ENCODE measurements at regions not wholly inside any gene's neighbourhood (a gene's known extent, or its start where the extent isn't known, plus 50 kb on each side); places are given as distances from the start of the nearest gene placed in this dataset.
A peak's percentile ranks its signal among the peaks of the same experiment; 100 is the strongest.

DNA sequence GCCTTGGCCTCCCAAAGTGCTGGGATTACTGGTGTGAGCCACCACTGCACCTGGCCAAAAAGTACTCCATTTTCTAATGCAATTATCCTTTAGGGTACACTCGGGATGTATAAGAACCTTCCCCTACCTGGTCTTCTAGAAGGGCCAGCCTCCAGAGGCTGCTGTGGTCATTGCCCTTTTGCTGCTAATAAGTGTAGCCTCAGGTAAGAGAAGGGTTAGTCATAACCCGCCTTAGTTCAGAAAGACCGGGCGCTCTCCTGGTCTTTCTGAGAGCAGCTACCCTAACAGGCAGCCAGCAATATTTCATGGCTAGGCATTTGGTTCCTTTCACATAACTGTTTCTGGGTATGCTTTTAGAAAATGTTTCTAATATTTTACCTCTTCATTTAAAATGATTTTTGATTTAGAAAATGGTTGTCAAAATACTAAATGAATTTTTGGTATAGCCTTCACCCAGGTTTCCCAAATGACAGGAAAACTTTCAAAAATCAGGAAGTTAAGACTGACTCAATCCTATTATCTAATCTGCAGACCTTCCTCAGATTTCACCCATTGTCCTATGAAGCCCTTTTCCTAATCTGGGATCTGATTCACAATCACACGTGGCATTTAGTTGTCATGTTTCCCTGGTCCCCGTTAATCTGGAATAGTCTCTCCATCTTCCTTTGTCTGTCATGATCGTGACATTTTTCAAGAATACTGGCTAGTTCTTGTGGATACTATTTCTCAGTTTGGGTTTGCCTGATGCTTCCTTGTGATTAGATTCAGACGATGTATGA, 479.0 kb downstream of the SIPA1L2 start:
- CTCF ChIA-PET: interaction anchor here (1.5 kb wide), 1 partner anchor 18 kb away, joined by 4 read pairs; no protein-coding TSS in a partner anchor
- TF ChIP-seq TCF12 (IDR thresholded peaks at IDR 0.05): no peak
- no peak for TF ChIP-seq RXRA (IDR thresholded peaks at IDR 0.05; ENCODE audit: borderline replicate concordance, low read depth)
- TF ChIP-seq SIN3A (IDR thresholded peaks at IDR 0.05; ENCODE audit: borderline replicate concordance, low read depth, low read length): no peak
- no peak for TF ChIP-seq GABPA (IDR thresholded peaks at IDR 0.05; ENCODE audit: low read depth)
- TF ChIP-seq NFIC (IDR thresholded peaks at IDR 0.05; ENCODE audit: borderline replicate concordance): no peak
- TF ChIP-seq, protein P1, sequence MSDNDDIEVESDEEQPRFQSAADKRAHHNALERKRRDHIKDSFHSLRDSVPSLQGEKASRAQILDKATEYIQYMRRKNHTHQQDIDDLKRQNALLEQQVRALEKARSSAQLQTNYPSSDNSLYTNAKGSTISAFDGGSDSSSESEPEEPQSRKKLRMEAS (IDR thresholded peaks at IDR 0.05; ENCODE audit: low read depth): no peak
- no peak for TF ChIP-seq POLR2AphosphoS5 (IDR thresholded peaks at IDR 0.05; ENCODE audit: low read depth, low read length)
- no peak for TF ChIP-seq RFX5 (IDR thresholded peaks at IDR 0.05; ENCODE audit: low read length)
- no peak for TF ChIP-seq JUND (IDR thresholded peaks at IDR 0.05)
- TF ChIP-seq MXI1 (IDR thresholded peaks at IDR 0.05; ENCODE audit: low read depth, low read length): no peak
- TF ChIP-seq NRF1 (IDR thresholded peaks at IDR 0.05; ENCODE audit: low read depth, low read length): no peak
- no peak for TF ChIP-seq FOSL2 (IDR thresholded peaks at IDR 0.05; ENCODE audit: borderline replicate concordance, low read depth)
- H3K36me3 ChIP-seq (replicated peaks in 1 of 2; ENCODE audit: control insufficient read depth in 1 of 2, insufficient read depth in 2 of 2, low read length in 1 of 2): no peaks in the 10 kb centered on the region
- no peaks in the 10 kb centered on the region for H4K20me1 ChIP-seq (ENCODE audit: insufficient read depth)
- DNase-seq: no peak
- H2AFZ ChIP-seq (ENCODE audit: low read depth): no peak overlapping the region
- H3K4me1 ChIP-seq (ENCODE audit: control insufficient read depth in 1 of 2, insufficient read depth in 2 of 2, low read depth in 1 of 2, low read length in 1 of 2): peaks cover 0 to 5% of the 10 kb centered on the region in 2 experiments; a peak in 2 of 4 replicates
- H3K27ac ChIP-seq (ENCODE audit: low read depth in 2 of 2, low read length in 1 of 2): no peak overlapping the region
- POLR2A ChIA-PET: no interaction called here
- H3K4me3 ChIP-seq (ENCODE audit: low read depth in 2 of 2, low read length in 1 of 2): no peak overlapping the region
- H3K9me3 ChIP-seq: no peaks in the 10 kb centered on the region
- H3K27me3 ChIP-seq (ENCODE audit: insufficient read depth): no peaks in the 10 kb centered on the region
- H3K4me2 ChIP-seq: no peak overlapping the region
- H3K9ac ChIP-seq: no peak overlapping the region
- WGBS (ENCODE audit: low lambda C conversion rate): 86% methylated on average over 8 of the region's 8 CpGs
- H3F3A ChIP-seq (replicated peaks; ENCODE audit: insufficient read depth): no peaks in the 10 kb centered on the region
- no peaks in the 10 kb centered on the region for H3K79me2 ChIP-seq (ENCODE audit: insufficient read depth)
- no peaks in the 10 kb centered on the region for H3K9me2 ChIP-seq

DNA sequence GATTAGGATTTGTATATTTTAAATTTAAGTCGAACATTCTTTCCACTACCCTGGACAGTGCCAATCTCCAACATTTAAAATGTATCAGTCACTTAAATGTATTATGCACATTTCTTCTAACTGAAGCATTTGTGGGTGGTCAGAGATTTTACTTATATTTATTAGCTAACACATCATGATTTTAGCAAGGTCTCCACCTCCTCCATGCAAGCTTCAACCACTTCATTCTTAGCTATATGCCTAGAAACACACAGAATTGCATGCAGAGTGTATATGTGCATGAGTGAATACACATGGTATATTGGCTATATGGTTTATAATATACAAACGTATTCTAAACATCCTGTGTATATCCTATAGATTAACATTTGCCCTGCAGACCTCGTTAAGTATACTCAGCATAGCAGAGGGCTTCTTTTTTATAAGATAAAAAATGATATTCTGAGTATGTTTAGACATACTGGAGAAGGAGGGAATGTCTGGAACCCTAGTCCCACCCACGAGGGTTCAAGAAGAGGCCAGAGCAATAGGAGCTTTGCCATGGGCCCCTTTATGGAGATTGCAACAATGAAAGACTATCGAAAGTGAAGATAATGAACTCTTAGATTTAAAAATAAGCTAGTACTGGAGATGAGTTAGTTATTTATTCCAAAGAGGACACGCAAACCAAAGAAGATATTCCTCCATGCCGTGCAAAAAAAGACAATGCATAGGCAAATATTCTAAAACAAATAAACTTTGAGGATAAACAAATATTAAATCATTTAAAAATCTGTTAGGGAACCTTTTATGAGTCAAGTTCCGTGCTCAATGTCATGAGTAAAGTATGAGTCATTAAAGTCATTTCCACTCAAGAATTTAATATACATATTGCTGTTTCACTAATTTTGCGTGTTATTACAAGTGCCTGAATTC, 480.4 kb downstream of the SIPA1L2 start:
- Histone ChIP-seq H3K4me3 (ENCODE audit: low read depth in 2 of 2, low read length in 1 of 2) (no peak overlapping the region), H3K9me2 (no peaks in the 10 kb centered on the region), H3K9ac (no peak overlapping the region), H3K79me2 (ENCODE audit: insufficient read depth) (no peaks in the 10 kb centered on the region), H3K27ac (ENCODE audit: low read depth in 2 of 2, low read length in 1 of 2) (peak overlapping the region in 1 of 2 experiments; percentile 33; a peak in 1 of 4 replicates), H4K20me1 (ENCODE audit: insufficient read depth) (no peaks in the 10 kb centered on the region), H3K27me3 (ENCODE audit: insufficient read depth) (no peaks in the 10 kb centered on the region), H2AFZ (ENCODE audit: low read depth) (no peak overlapping the region), H3K4me2 (no peak overlapping the region), H3K4me1 (ENCODE audit: control insufficient read depth in 1 of 2, insufficient read depth in 2 of 2, low read depth in 1 of 2, low read length in 1 of 2) (peaks cover 0 to 5% of the 10 kb centered on the region in 2 experiments; a peak in 2 of 4 replicates), H3K36me3 (replicated peaks in 1 of 2; ENCODE audit: control insufficient read depth in 1 of 2, insufficient read depth in 2 of 2, low read length in 1 of 2) (no peaks in the 10 kb centered on the region), H3K9me3 (no peaks in the 10 kb centered on the region), H3F3A (replicated peaks; ENCODE audit: insufficient read depth) (no peaks in the 10 kb centered on the region)
- 60% methylated on average over 9 of the region's 9 CpGs for WGBS (ENCODE audit: low lambda C conversion rate)
- no peak for DNase-seq
- CTCF ChIA-PET: interaction anchor here (0.6 to 1.5 kb wide), 3 partner anchors 10 to 20 kb away, joined by 3 to 4 read pairs (median 3); no protein-coding TSS in a partner anchor
- POLR2A ChIA-PET: no interaction called here
- TF ChIP-seq RXRA (IDR thresholded peaks at IDR 0.05; ENCODE audit: borderline replicate concordance, low read depth) (no peak), POLR2AphosphoS5 (IDR thresholded peaks at IDR 0.05; ENCODE audit: low read depth, low read length) (no peak), FOSL2 (IDR thresholded peaks at IDR 0.05; ENCODE audit: borderline replicate concordance, low read depth) (peak; percentile 73; the same call in 1 of the 2 replicates), CHD2 (IDR thresholded peaks at IDR 0.05; ENCODE audit: low read length, partially characterized antibody) (no peak), NFIC (IDR thresholded peaks at IDR 0.05; ENCODE audit: borderline replicate concordance) (0 out of 2 replicates have a peak, but pooled peaks have one; percentile 9), ELF1 (IDR thresholded peaks at IDR 0.05) (no peak), JUND (IDR thresholded peaks at IDR 0.05) (peak; percentile 53), EZH2phosphoT487 (IDR thresholded peaks at IDR 0.05; ENCODE audit: borderline replicate concordance, low read depth) (no peak), RAD21 (IDR thresholded peaks at IDR 0.05; ENCODE audit: low read length) (no peak), YY1 (IDR thresholded peaks at IDR 0.05; ENCODE audit: low read depth) (no peak), MXI1 (IDR thresholded peaks at IDR 0.05; ENCODE audit: low read depth, low read length) (no peak), SIN3A (IDR thresholded peaks at IDR 0.05; ENCODE audit: borderline replicate concordance, low read depth, low read length) (no peak), FOXM1 (IDR thresholded peaks at IDR 0.05; ENCODE audit: low read depth) (no peak), TEAD4 (IDR thresholded peaks at IDR 0.05; ENCODE audit: borderline replicate concordance, insufficient read depth) (no peak), FOXJ3 (CRISPR knock-in tag; IDR thresholded peaks at IDR 0.05) (no peak), MEF2A (IDR thresholded peaks at IDR 0.05; ENCODE audit: borderline replicate concordance, low read depth) (no peak), RCOR1 (IDR thresholded peaks at IDR 0.05; ENCODE audit: low read length) (no peak)
- TF ChIP-seq, protein P1 (IDR thresholded peaks at IDR 0.05; ENCODE audit: low read depth): no peak
- TF ChIP-seq, protein P2, sequence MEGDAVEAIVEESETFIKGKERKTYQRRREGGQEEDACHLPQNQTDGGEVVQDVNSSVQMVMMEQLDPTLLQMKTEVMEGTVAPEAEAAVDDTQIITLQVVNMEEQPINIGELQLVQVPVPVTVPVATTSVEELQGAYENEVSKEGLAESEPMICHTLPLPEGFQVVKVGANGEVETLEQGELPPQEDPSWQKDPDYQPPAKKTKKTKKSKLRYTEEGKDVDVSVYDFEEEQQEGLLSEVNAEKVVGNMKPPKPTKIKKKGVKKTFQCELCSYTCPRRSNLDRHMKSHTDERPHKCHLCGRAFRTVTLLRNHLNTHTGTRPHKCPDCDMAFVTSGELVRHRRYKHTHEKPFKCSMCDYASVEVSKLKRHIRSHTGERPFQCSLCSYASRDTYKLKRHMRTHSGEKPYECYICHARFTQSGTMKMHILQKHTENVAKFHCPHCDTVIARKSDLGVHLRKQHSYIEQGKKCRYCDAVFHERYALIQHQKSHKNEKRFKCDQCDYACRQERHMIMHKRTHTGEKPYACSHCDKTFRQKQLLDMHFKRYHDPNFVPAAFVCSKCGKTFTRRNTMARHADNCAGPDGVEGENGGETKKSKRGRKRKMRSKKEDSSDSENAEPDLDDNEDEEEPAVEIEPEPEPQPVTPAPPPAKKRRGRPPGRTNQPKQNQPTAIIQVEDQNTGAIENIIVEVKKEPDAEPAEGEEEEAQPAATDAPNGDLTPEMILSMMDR (IDR thresholded peaks at IDR 0.05): no peak

Measured in SK-N-SH (cell line).